GM06990 (cell line): ENCODE measurements at regions not wholly inside any gene's neighbourhood (a gene's known extent, or its start where the extent isn't known, plus 50 kb on each side); places are given as distances from the start of the nearest gene placed in this dataset.

Source experiments
- DNase-seq: peaks from one replicate; pipeline ENCODE4 v3.0.0-alpha.2; 2011; ENCODE audit not compliant: insufficient read length; ENCODE audit errors: extremely low read depth
- H3K27me3 ChIP-seq: replicated peaks from 2 replicates; pipeline ENCODE4 v1.6.0; 2011; ENCODE audit warnings: low read length; ENCODE audit not compliant: control insufficient read depth, insufficient read depth
- H3K36me3 ChIP-seq: 2 replicates; pipeline ENCODE4 v1.5.1; 2011; ENCODE audit warnings: low read length; ENCODE audit not compliant: control insufficient read depth, insufficient read depth
- H3K4me3 ChIP-seq: replicated peaks from 2 replicates; pipeline ENCODE4 v1.5.1; 2011; ENCODE audit warnings: low read depth, mild to moderate bottlenecking, control low read depth, low read length
- TF ChIP-seq, protein P1 (sequence below): IDR thresholded peaks from 2 replicates; pipeline ENCODE4 v1.5.1; 2011; ENCODE audit warnings: low read length, control low read depth, mild to moderate bottlenecking, inconsistent platforms; ENCODE audit not compliant: insufficient read depth, poor library complexity, severe bottlenecking

DNA sequence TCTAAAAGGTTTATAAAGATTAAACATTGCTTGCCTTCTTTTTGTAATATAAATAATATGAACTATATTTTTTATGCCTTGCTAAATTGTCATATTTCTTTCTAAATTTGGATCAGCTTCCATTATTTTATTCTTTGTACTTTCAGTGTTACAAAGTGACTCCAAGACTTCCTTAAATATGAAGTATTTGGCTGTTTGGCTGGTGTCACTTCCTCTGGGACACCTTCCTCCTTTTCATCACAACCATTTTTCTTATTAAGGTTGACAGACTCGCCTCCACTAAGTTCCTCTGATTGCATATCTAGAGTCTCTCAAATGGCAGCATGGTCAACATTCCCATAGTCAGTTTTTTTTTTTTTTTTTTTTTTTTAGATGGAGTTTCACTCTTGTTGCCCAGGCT lies 73.8 kb upstream of the SLC1A1 start:
- Histone ChIP-seq H3K27me3 (no peaks in the 10 kb centered on the region), H3K4me3 (no peak overlapping the region), H3K36me3 (no peaks in the 10 kb centered on the region)
- TF ChIP-seq, protein P1, sequence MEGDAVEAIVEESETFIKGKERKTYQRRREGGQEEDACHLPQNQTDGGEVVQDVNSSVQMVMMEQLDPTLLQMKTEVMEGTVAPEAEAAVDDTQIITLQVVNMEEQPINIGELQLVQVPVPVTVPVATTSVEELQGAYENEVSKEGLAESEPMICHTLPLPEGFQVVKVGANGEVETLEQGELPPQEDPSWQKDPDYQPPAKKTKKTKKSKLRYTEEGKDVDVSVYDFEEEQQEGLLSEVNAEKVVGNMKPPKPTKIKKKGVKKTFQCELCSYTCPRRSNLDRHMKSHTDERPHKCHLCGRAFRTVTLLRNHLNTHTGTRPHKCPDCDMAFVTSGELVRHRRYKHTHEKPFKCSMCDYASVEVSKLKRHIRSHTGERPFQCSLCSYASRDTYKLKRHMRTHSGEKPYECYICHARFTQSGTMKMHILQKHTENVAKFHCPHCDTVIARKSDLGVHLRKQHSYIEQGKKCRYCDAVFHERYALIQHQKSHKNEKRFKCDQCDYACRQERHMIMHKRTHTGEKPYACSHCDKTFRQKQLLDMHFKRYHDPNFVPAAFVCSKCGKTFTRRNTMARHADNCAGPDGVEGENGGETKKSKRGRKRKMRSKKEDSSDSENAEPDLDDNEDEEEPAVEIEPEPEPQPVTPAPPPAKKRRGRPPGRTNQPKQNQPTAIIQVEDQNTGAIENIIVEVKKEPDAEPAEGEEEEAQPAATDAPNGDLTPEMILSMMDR, result no peak
- no peak for DNase-seq

DNA sequence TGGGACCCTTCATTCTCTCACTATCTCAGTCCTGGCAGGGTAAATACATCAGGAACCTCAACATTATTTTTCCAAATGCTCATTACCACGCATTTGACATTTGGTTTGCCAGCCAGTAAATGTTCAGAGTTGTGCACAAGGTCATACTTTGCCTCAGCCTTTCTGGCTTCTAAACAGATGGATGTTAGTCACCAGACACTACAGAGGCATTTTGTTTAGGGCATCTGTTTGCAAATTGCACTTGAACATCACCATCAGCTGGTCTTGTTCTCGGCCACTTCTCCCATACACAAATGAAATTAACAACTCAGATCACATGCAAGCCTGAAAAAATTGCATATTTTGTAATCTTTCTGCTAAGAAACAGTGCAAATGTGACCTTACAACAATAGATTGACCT lies 75.0 kb upstream of the SLC1A1 start:
- H3K27me3 ChIP-seq, result no peaks in the 10 kb centered on the region
- no peaks in the 10 kb centered on the region for H3K36me3 ChIP-seq
- TF ChIP-seq, protein P1, result no peak
- no peak overlapping the region for H3K4me3 ChIP-seq
- no peak for DNase-seq

DNA sequence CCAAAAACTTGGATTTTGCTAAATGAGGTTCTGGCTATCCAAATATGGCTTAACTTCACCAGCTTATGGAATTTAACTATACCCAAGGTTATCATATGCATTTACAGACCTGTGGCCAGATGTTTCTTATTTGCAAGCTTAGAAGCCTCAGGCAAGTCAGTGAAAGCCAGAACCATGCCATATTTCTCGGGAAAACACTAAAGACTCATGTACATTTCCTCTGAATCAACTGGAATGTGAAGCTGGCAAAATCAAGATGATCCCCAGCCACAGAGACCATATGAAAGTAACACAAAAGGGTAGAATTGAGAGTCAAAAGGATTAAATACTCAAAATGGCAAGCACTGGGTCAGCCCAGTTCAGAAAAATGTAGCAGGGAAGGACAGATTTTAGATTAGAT lies 76.4 kb upstream of the SLC1A1 start:
- Histone ChIP-seq H3K27me3 (no peaks in the 10 kb centered on the region), H3K36me3 (no peaks in the 10 kb centered on the region), H3K4me3 (no peak overlapping the region)
- TF ChIP-seq, protein P1, result no peak
- no peak for DNase-seq

DNA sequence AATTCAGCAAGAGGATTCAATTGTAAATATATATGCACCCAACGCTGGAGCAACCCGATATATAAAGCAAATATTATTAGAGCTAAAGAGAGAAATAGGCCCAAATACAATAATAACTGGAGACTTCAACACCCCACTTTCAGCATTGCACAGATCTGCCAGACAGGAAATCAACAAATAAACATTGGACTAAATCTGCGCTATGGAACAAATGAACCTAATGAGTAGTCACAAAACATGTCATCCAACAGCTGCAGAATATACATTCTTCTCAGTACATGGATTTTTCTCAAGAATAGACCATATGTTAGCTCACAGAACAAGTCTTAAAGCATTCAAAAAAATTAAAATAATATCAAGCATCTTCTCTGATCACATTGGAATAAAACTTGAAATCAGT lies 86.1 kb upstream of the SLC1A1 start:
- TF ChIP-seq, protein P1, result no peak
- H3K36me3 ChIP-seq, result no peaks in the 10 kb centered on the region
- H3K4me3 ChIP-seq, result no peak overlapping the region
- H3K27me3 ChIP-seq, result no peaks in the 10 kb centered on the region
- no peak for DNase-seq

DNA sequence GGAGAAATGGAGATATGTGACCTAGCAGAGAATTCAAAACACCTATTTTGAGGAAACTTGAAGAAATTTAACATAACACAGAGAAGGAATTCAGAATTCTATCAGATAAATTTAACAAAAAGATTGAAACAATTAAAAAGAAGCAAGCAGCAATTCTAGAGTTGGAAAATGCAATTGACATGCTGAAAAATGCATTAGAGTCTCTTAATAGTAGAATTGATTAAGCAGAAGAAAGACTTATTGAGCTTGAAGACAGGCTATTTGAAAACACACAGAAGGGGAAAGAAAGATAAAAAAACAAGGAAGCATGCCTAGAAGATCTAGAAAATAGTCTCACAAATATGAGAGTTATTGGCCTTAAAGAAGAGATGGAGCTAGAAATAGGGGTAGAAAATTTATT lies 87.8 kb upstream of the SLC1A1 start:
- DNase-seq, result no peak
- TF ChIP-seq, protein P1, result no peak
- Histone ChIP-seq H3K36me3 (no peaks in the 10 kb centered on the region), H3K27me3 (no peaks in the 10 kb centered on the region), H3K4me3 (no peak overlapping the region)

DNA sequence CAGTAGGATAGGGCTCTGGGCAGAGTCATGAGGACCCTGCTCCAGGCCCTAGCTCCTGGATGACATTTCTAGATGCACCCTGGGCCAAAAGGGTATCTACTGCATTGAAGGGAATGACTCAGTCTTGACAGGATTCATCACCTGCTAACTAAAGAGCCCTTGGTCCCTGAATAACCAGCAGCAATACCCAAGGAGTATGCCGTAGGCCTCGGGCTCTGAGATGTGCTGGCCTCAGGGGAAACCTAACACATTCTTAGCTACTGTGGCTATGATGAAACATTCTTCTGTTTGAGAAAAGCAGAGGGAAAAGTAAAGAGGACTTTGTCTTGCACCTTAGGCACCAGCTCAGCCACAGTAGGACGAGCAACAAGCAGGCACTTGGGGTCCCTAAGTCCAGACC lies 89.5 kb upstream of the SLC1A1 start:
- no peaks in the 10 kb centered on the region for H3K36me3 ChIP-seq
- no peak for DNase-seq
- H3K4me3 ChIP-seq, result no peak overlapping the region
- TF ChIP-seq, protein P1, result no peak
- no peaks in the 10 kb centered on the region for H3K27me3 ChIP-seq
